HG03439 (cell line): ENCODE measurements at regions not wholly inside any gene's neighbourhood (a gene's known extent, or its start where the extent isn't known, plus 50 kb on each side); places are given as distances from the start of the nearest gene placed in this dataset.
"Not testable (repeated sequence)": the region's sequence is repeated elsewhere in the genome, so short reads cannot be mapped to it uniquely, and the experiment has no call there.

Source experiments
- ATAC-seq: cut with Tn5 transposase; IDR thresholded peaks from one replicate; pipeline ENCODE4 v1.9.1; 2021; ENCODE audit warnings: mild to moderate bottlenecking, moderate library complexity; ENCODE audit not compliant: unreplicated experiment

- ATAC-seq, result not testable (repeated sequence)
These were observed 729.6 kb upstream of the ARPP21 start for GRCh38 chr3:34909679-34910078.

- ATAC-seq, result no peak
These were observed 720.3 kb upstream of the ARPP21 start for GRCh38 chr3:34919025-34919424.

- no peak for ATAC-seq
These were observed 718.5 kb upstream of the ARPP21 start for GRCh38 chr3:34920806-34921205.

- no peak for ATAC-seq
These were observed 714.4 kb upstream of the ARPP21 start for GRCh38 chr3:34924961-34925360.

GRCh38 chr3:34925851-34926250 lies 713.5 kb upstream of the ARPP21 start:
- no peak for ATAC-seq

- no peak for ATAC-seq
These were observed 710.3 kb upstream of the ARPP21 start for GRCh38 chr3:34929036-34929435.

GRCh38 chr3:34934660-34935059 lies 704.7 kb upstream of the ARPP21 start:
- no peak for ATAC-seq

GRCh38 chr3:34938784-34939183 lies 700.5 kb upstream of the ARPP21 start:
- ATAC-seq, result no peak

GRCh38 chr3:34942256-34942655 lies 697.1 kb upstream of the ARPP21 start:
- no peak for ATAC-seq

- no peak for ATAC-seq
These were observed 691.5 kb upstream of the ARPP21 start for GRCh38 chr3:34947834-34948233.

GRCh38 chr3:34948517-34948916 lies 690.8 kb upstream of the ARPP21 start:
- no peak for ATAC-seq

- ATAC-seq, result no peak
These were observed 683.6 kb upstream of the ARPP21 start for GRCh38 chr3:34955680-34956079.

- ATAC-seq, result no peak
These were observed 682.8 kb upstream of the ARPP21 start for GRCh38 chr3:34956511-34956910.

GRCh38 chr3:34957677-34958076 lies 681.6 kb upstream of the ARPP21 start:
- no peak for ATAC-seq

GRCh38 chr3:34969513-34969912 lies 669.8 kb upstream of the ARPP21 start:
- no peak for ATAC-seq

GRCh38 chr3:34972481-34972880 lies 666.8 kb upstream of the ARPP21 start:
- no peak for ATAC-seq

GRCh38 chr3:34973586-34973985 lies 665.7 kb upstream of the ARPP21 start:
- no peak for ATAC-seq

GRCh38 chr3:34983631-34984030 lies 655.7 kb upstream of the ARPP21 start:
- ATAC-seq, result no peak

- ATAC-seq, result no peak
These were observed 651.0 kb upstream of the ARPP21 start for GRCh38 chr3:34988296-34988695.

GRCh38 chr3:34995796-34996430 lies 643.4 kb upstream of the ARPP21 start:
- no peak for ATAC-seq

- no peak for ATAC-seq
These were observed 640.4 kb upstream of the ARPP21 start for GRCh38 chr3:34998902-34999301.

GRCh38 chr3:35012214-35012613 lies 627.1 kb upstream of the ARPP21 start:
- ATAC-seq, result no peak

GRCh38 chr3:35028157-35028556 lies 611.2 kb upstream of the ARPP21 start:
- no peak for ATAC-seq
